Right ventricle myocardium inferior (tissue), 1 donor: ENCODE measurements at regions not wholly inside any gene's neighbourhood (a gene's known extent, or its start where the extent isn't known, plus 50 kb on each side); places are given as distances from the start of the nearest gene placed in this dataset.
A peak's percentile ranks its signal among the peaks of the same experiment; 100 is the strongest.

Experiments
- ATAC-seq: fragments of 200-7000 bp; cut with Tn5 transposase; one replicate; pipeline ENCODE4 v1.9.1; 2020; ENCODE audit warnings: mild to moderate bottlenecking, moderate library complexity
- DNase-seq: peaks from one replicate; pipeline ENCODE4 v3.0.0; 2021; ENCODE audit errors: missing footprints
- intact Hi-C: fragments of 100-400 bp; cut with DNase I; formaldehyde crosslinking; loops from one replicate; pipeline ENCODE4 v1.11.0; 2022
- donor health status: DM: no; HTN: yes; CAD: no; lungs with severe emphysema.

DNA sequence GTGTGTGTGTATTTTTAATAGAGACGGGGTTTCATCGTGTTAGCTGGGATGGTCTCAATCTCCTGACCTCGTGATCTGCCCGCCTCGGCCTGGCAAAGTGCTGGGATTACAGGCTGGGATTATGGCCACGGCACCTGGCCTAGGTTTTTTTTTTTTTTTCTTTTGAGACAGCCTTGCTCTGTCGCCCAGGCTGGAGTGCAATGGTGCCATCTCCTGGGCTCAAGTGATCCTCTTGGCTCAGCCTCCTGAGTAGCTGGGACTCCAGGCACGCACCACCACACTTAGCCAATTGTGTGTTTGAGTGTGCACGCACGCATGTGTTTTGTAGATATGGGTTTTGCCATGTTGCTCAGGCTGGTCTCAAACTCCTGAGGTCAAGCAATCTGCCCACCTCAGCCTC lies 629.8 kb downstream of the ETV1 start:
- ATAC-seq = no peak
- intact Hi-C loops = no loop called here
- no peak for DNase-seq

DNA sequence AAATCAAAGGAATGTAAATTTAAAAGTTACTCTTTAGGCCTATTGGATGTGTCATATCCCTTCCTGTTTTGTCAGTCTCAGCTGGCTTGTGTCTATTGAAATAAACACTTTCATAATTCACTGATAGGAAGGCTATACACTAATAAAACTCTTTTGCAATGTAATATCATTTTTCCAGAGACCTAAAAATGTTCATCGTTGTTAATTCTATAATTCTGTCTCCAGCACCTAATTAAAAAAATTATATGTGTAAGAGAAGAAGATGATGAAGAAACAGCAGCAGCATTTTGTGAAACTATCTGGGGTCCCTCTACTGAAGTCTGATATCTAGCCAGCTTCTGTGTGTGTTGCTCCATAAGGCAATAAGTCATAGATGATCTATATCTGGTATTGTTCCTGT lies 602.7 kb downstream of the ETV1 start:
- intact Hi-C loops = no loop called here
- no peak for DNase-seq
- ATAC-seq = no peak

DNA sequence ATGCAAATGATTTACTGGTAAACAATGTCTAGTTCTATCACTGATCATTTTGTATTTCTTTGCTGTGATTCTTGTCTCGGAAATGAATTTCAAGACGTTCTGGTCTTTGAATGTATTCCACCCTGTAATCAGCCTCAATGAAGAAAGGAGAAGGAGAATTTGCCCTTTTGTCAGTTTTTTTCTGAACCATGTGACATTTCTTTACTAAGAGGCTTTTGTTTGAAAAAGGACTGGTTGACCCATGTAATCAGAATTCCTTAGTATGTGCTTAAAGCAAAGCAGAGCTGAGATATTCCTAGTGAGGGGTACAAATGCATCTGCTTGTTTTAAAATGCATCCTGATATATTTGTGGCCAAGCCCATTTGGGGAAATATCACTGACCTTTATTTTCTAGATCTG lies 581.6 kb downstream of the ETV1 start:
- no peak for DNase-seq
- ATAC-seq = no peak
- intact Hi-C loops = no loop called here

DNA sequence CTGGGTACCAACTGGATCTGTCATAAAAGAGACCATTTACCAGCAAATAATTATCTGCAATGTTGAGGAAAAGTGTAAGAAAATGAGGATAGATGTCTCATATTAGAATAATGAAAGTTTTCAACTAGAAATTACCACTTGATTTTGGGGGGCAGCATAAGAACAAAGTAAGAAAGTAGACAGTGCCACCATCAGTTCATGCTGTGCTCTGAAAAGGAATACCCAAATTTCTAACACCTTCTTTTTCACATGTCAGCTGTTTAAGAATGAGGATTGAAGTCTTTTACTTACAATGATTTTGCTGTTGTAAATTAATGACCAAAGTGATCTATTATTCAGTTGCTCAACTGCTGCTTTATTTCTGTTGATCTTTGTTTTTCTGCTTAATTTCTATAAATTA lies 578.3 kb downstream of the ETV1 start:
- no peak for ATAC-seq
- intact Hi-C loops = no loop called here

DNA sequence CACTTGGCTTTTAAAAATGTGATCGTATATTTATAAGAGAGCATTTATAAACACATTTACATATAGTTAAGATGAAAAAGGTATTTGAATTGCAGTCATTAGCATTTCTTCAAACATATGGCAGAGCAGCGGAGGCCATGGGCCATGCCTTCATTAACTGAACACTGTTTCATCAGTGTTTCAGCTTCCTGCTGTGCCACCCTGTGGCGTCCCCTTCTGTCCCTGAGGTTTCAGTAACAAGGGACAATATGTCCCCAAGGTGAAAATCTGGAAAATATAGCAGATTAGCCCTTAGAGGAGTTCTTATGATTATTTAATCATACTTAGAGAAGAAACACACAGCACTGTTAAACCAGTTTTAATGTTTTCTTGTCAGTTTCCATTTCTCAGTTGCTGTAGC lies 577.8 kb downstream of the ETV1 start:
- ATAC-seq (no peak), DNase-seq (peak; percentile 2)
- intact Hi-C loops = no loop called here

More for the DNA sequence above, 578.3 kb downstream of the ETV1 start:
- DNase-seq = no peak

DNA sequence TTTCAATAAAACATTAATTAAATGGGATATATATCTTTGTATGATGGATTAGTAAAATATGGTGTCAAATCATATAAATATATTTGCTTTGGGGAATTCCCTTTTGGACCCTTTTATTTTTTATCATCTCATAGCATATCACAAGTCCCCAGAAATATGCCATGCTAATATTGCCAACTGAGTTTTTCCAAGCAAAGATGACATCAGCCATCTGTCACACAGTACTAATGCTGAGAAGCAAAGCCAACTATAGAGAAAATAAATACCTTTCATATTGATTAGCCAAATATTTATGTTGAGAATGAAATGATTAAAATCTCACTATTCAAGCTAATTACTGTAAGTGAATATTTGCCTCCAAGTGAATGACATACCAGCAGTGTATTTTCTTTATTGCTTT lies 575.3 kb downstream of the ETV1 start:
- intact Hi-C loops = no loop called here
- no peak for ATAC-seq
- DNase-seq = no peak

DNA sequence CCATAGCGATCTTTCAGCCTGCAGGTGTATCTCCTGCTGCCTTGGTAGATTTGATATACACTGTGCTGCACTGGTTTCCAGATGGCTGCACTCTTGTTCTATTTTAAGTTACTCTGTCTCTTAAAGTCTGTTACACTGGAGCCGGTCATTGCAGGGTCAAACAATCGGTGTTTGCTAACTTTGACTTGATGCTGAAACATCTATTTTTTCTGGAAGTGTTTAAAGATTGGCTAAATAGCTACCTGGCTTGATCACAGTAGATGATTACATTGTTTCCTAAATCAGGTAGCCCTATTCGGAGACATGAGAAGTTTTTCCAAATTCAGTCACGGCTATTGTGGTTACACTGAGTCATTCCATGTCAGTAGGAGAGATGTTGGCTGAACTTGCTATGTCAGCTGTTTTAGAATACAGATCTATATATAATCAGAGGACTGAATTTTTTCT lies 574.8 kb downstream of the ETV1 start:
- peak; percentile 82 for ATAC-seq
- intact Hi-C loops = no loop called here
- DNase-seq = no peak

DNA sequence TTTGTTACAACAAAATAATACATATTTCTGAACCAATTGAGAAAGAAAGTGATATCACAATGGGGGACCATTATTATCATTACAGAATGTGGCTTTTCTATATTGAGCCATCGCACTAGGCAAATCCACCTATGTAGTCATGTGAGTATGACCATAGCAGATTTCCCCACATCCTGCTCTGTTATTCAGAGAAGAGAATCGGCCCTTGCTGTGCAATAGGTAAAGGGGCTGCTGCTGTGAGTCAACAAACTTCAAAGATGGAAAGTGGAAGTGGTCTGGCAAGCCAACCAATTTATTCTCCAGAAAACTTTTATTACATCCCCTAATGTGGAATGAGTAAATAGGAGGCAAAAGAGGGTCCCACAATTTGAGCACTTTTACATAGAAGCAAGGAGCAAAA lies 573.4 kb downstream of the ETV1 start:
- ATAC-seq = no peak
- intact Hi-C loops = no loop called here
- no peak for DNase-seq

DNA sequence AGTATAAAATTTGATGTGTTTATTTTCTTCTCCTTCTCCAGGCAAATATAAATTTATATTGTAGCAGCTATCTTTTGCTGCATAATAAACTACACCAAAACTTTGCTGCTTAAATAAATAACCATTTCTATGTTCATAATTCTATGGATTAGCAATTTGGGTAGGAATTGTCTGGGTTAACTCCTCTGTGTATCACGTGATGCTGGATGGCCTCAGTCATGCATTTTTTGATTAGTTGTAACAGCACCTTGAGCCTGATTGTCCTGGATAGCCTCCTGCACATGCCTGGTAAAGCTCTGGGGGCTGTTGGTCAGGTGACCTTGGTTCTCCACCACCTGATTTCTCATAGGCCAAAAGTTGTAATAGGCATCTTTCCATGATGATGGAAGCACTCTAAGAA lies 572.9 kb downstream of the ETV1 start:
- ATAC-seq (no peak), DNase-seq (no peak)
- intact Hi-C loops = no loop called here

DNA sequence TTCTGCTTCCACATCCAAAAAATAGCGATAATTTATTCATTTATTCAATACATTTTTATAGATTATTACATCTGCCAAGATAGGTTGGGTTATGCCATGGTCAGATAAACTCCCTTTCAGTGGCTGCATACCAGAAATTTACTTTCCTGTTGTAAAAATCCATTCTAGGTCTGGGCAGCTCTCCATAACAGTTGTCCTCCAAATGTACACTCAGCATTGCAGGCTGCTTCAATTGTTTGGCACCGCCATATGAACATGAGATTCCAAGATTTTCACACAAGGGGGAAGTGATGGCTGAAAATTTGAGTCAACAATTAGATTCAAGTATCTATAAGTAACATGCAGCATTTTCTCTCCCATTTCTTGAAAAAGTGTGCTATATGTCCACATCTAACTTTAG lies 568.7 kb downstream of the ETV1 start:
- no peak for ATAC-seq
- no peak for DNase-seq
- intact Hi-C loops = no loop called here

DNA sequence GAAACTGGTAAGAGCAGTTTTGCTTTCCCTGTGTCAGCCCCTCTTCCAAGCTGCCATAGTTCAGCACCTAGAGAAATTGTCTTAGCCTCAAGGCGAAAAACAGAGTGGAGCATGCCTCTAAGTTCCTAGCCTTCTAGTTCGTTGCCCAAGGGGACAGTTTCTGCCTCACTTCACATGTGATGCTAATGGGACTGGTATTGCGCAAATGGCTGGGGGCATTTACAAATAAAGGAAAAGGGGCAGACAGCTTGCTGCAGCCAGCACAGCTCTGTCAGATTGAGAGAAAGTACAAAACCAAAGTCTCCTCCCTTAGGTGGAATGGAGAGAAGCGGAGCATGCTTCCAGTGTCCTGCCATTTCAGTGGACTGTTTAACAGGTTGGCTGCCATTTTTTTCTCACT lies 567.7 kb downstream of the ETV1 start:
- no peak for DNase-seq
- intact Hi-C loops = no loop called here
- no peak for ATAC-seq

DNA sequence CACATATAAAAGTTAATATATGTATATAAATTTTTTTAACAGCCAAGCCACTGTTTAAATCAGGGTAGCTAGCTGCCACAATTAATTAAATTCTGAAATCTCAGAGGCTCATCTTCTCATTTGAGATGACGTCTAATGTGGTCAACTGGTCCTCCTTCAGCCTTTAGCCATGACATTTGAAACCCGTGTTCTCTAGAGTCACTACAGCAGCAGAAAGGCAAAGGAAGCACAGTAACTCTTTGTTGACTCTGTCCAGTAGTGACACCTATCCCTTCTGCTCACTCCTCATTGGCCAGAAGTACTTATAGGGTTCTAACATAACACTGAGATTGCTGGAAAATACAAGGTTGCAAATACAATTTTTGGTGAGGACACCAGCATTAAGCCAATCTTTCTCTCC lies 555.5 kb downstream of the ETV1 start:
- DNase-seq (no peak), ATAC-seq (no peak)
- intact Hi-C loops = no loop called here

DNA sequence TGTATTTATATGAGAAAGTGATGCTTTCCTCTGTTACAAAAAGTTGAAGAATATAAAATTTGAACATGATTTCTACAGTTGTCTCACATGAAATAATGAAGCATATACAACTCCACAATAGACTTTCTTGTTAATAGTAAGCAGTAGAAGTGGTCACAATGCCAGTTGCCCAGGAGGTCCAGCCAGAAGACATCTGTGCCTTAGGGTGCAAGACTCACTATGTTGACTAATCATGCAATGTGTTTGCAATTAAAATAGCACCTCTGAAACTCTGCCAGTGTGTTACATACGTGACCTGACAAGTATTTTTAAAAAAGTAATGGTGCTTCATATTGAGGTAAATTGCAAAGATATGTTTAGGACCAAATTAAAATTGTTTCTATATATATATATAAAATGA lies 547.2 kb downstream of the ETV1 start:
- intact Hi-C loops = no loop called here
- ATAC-seq = no peak
- no peak for DNase-seq

DNA sequence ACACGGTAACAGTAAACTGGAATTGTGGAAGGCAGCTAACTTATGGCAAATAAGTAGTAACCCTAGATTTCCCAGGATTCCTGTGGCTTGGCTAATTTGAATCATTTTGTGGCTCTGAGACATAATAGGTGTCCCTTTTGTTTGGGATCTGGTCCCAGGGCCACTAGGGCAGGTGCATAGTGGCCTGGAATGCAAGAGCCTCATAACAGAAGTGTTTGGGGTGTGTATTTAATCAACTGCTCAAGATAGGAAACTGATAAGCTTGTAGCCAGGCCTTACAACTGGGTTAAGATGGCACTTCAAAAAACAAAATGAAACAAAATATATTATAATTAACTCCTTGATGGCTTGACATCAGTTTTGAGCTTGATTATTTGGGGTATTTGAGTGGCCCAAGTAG lies 541.8 kb downstream of the ETV1 start:
- DNase-seq = no peak
- intact Hi-C loops = no loop called here
- no peak for ATAC-seq

DNA sequence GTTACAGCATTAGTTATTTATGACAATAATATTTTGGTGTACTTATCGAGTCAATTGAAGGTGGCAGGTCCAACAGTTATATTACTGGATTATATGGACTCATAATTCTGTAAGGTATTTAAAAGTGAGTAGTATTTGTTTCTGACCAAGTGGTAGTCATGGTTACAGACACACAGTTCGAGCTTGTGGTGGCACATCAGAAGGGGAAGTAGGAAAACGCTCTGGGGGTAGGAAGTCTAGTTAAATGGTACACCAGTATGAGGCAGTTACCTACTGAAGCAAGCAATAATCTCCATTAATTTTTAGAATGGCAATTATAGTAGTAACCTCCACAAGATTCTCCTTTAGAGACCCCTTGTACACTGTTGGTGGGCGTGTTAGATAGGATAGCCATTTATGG lies 541.2 kb downstream of the ETV1 start:
- intact Hi-C loops = no loop called here
- DNase-seq (no peak), ATAC-seq (no peak)

DNA sequence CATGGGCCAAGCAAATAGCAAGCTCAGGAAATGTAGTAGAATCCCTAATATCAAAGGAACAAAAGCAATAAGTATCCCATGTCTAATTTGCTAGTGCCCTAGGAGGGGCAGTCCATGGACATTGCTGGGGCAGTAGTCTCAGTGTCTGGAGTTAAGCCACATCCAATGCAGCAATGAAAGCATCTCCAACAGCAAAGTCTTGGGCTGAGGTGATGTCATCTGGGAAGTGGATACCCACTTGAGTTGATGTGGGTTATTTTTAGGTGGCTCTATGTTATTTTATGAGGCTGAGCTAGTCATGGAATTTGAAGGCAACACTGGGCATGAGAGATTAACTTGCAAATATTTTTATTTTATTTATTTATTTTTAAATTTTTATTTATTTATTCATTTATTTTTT lies 540.0 kb downstream of the ETV1 start:
- intact Hi-C loops = no loop called here
- DNase-seq (no peak), ATAC-seq (no peak)

DNA sequence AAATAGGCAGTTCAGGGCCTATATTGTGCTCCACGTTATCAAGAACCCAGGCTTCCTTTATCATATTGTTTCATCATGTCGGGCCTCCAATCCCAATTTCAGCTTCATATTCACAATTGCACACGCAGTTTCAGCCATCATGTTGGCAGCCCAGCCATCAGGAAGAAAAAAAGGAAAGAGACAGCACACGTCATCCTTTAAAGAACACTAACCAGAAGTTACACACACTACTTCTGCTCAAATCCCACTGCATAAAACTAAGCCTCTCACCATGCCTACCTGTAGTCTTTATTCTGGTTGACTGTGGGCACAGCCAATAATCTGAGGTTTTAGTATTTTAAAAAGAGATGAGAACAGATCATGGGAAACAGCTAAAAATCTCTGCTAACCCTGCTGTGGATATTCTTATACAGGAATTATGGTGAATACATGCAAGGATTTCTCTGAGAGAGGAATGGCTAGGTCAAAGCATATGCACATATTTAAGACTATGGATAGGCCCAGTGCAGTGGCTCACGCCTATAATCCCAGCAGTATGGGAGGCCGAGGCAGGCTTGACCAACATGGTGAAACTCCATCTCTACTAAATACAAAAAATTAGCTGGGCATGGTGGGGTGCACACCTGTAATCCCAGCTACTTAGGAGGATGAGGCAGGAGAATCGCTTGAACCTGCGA lies 534.4 kb downstream of the ETV1 start:
- DNase-seq (no peak), ATAC-seq (no peak)
- intact Hi-C loops = no loop called here

DNA sequence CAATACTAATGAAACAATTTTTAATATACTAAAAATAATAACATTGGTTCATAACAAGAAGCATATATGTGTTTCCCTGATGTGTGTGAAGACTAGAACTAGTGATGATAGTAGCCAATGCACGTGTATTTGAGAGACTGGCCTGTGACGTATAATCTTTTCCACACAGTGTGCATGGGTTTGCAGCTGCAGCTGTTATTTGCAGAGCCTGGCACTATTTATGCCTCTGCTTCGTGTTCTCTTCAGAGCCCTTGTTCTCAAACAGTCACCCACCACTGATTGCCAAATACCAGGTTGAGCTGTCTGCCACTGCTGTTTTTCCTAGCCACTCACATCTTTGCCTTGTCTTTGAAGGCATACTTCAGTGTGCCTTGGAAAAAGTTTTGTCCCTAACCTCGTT lies 531.7 kb downstream of the ETV1 start:
- DNase-seq (no peak), ATAC-seq (peak; percentile 52)
- intact Hi-C loops = no loop called here

DNA sequence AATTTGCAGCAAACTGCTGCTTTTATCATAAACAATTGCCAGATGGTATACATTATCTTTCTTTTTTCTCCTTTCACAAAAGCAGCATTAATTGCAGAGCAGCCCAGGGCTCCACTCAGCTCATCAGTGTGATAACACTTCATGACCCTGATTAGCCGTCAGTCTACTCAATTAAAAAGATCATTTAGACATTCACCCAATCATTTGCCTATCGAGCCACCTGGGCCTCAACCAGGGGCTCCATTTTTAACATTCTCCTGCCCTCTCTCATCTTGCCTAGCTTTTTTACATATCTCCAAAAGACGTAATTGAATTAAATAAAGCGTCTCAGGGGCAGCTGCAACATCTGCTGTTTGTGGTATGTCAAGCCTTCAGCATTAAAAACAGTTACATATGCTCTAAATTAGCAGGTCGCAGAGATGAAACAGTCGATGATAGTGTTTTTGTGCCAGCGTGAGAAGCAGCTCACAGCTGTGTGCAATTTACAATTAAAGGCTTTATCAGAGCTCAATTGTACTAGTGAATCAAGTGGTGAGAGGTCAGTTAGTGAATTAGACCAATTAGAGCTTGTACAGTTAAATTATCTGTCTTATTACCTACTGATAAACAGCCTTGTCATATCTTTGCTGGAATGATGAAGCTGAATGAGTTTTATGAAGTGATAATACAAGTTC lies 522.5 kb downstream of the ETV1 start:
- intact Hi-C loops = no loop called here
- no peak for DNase-seq
- no peak for ATAC-seq

DNA sequence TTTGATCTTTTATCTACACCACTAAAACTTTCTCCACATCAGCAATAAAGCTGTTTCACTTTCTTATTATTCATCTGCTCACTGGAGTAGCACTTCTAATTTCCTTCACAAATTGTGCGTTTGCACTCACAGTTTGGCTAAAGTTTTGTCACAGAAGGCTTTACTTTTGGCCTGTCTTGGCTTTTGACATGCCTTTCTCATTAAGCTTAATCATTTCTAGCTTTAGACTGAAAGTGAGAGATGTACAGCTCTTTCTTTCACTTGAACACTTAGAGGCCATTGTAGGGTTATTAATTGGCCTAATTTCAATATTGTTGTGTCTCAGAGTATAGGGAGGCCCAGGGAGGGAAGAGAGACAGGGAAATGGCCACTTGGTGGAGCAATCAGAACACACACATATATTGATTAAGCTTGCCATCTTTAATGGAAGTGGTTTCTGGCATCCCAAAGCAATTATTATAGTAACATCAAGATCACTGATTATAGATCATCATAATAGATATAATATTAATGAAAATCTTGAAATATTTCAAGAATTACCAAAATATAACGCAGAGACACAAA lies 512.5 kb downstream of the ETV1 start:
- intact Hi-C loops = no loop called here
- DNase-seq (no peak), ATAC-seq (no peak)

DNA sequence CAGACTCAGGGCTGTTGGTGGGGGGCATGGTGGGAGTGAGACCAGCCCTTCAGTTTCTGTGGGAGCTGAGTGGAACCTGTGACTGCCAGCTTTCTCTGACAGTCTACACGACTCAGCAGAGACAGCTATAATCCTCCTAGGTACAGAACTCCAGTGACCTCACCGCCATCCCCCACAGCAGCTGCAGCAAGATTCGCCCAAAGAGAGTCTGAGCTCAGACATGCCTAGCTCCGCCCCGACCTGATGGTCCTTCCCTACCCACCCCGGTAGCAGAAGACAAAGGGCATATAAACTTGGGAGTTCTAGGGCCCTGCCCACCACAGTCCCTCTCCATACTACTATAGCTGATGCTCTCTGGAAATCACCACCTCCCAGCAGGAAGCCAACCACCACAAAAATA lies 500.1 kb downstream of the ETV1 start:
- intact Hi-C loops = no loop called here
- DNase-seq (no peak), ATAC-seq (no peak)
